Epidermal melanocyte (primary cell): ENCODE measurements at regions not wholly inside any gene's neighbourhood (a gene's known extent, or its start where the extent isn't known, plus 50 kb on each side); places are given as distances from the start of the nearest gene placed in this dataset.
"Not testable (repeated sequence)": the region's sequence is repeated elsewhere in the genome, so short reads cannot be mapped to it uniquely, and the experiment has no call there.

Experiments
- DNase-seq: peaks from one replicate; pipeline ENCODE4 v3.0.0; 2011; ENCODE audit warnings: low spot score; ENCODE audit not compliant: insufficient read length

DNA sequence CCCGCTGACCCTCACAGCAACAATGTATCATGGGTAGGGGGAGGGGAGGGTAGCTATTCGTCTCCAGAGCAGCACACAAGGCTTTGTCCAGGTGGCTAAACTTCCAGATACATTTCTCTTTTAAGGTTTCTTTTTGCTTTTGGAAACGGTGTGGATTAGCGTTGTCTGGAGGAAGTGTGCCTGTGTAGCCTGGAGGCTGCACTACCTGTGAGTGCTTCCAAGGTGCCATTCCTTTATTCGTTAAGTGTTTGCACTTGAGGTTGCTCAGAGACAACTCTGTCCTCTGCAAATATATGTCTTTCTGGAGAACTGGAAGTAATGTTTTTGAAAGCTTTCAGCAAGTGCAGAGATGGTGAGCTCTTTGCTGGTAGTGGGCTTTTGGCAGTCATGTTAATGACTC lies 53.1 kb downstream of the HSFY1 start:
- not testable (repeated sequence) for DNase-seq

DNA sequence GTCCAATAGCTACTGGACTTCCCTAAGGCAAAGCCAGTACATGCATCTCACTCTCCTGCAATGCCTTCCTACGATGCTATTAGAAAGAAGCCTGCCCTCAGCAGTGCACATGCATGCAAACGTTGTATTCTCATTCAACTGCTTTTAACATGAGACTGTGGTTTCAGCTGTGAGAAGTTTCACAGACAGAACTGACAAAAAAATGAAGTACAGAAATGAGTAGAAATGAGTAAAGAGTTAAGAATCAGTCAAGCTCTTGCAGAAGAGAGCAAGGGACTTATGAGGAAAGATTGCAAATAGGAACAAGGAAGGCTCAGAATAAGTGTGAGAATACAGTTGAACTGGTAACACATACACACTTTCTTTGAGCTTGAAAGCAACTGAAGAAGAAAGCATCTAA lies 54.8 kb downstream of the HSFY1 start:
- DNase-seq = not testable (repeated sequence)

DNA sequence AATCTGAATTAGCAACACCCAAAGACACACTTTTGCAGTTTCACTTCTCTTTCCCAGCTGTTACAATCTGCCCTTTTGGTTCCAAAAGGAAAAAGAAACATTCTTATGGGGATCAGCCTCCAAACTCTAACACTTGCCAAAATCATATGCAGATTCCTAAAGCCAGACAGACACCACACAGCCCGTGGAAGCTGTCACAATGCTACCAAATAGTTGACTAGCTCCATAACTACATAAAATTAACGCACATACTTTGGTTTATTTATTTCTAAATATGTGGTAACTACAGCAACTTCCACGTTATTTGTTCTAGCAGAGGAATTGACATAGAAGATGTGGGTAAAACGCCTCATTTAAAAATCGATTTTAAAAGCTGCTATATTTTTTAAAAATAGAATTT lies 59.7 kb downstream of the HSFY1 start:
- DNase-seq = not testable (repeated sequence)

DNA sequence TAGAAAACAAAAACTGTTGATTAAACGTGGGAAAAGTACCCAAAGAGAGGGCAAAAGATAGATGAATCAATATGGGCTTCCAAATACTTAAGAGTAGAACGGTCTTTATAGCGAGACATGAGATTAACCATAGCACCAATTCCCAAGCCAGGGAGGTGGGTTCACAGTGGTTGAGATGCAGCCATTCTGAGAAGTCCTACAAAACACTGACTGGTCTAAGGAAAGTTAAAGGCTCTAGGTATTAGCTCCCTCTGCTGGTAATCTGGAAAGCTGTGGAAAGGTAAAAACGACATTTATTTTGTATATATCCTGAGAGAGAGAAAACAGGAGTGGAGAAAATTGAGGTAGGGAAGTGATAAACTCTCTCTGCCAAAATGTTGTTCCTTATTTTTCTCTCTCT lies 61.7 kb downstream of the HSFY1 start:
- DNase-seq = not testable (repeated sequence)

DNA sequence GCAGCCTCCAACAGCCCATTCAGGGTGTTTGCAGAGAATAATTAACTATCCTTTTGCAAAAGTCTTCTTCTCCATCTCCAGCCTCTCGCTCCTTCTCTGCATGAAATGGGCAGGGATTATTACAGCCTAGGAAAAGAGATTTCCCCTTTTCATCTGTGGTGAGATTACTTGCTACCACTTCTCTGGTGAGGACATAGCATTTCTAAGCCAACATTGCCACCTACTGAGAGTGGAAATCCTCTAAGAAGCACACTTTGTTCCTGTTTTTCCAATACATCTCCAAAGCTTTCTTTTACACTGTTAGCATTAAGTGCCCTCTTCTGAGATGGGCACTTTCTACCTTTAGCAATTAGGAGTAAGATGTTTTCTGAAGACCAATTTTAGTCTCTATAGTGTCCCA lies 69.3 kb downstream of the HSFY1 start:
- DNase-seq = not testable (repeated sequence)

DNA sequence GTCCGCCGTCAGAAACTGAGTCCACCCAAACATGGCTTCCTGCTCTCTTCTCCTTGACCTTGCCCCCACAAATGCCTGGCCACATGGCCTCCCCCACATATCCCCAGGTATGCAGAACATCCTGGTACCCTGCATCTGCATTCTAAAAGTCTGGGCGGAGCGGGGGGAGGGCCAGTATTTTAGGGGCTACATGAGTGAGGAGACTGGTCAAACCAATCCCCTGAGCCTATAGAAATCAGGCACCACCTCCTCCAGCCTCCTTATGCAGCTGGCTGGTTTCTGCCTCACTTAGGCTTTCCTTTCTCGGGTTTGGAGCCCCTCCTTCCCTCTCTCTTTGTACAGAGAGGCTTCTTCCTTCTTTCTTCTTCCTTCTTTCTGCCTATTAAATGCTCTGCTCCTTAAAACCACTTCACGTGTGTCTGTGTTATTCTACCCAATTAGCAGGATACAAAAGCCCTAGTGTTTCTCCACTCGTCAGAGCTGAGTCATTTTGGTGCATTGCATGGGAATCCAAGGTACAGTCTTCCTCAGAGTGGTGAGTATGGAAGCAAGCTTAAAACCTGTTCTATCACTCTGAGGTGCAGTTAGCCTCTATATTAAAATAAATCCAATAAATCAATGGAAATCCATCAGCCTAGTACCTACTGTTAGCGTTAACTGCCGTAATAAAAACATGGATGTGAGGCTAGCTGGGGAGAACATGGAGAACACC lies 83.4 kb downstream of the HSFY1 start:
- not testable (repeated sequence) for DNase-seq

DNA sequence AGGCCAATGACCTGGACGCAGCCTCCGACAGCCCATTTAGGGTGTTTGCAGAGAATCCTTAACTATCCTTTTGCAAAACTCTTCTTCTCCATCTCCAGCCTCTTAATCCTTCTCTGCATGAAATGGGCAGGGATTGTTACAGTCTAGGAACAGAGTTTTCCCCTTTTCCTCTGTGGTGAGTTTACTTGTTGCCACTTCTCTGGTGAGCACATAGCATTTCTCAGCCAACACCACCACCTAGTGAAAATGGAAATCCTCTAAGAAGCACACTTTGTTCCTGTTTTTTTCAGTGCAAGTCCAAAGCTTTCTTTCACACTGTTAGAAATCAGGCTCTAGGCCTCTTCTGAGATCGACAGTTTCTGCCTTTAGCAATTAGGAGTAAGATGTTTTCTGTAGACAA lies 84.1 kb downstream of the HSFY1 start:
- DNase-seq = not testable (repeated sequence)

DNA sequence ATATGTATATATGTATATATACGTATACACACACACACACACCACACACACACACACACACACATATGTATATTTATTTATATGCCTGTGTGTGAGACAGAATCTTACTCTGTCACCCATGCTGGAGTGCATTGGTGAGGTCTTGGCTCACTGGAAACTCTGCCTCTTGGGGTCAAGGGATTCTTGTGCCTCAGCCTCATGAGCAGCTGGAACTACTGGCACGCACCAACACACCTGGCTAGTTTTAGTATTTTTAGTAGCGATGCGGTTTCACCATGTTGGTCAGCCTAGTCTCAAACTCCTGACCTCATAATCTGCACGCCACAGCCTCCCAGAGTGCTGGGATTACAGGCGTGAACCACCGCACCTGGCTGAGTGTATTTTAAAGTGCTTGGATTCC lies 85.1 kb downstream of the HSFY1 start:
- not testable (repeated sequence) for DNase-seq

DNA sequence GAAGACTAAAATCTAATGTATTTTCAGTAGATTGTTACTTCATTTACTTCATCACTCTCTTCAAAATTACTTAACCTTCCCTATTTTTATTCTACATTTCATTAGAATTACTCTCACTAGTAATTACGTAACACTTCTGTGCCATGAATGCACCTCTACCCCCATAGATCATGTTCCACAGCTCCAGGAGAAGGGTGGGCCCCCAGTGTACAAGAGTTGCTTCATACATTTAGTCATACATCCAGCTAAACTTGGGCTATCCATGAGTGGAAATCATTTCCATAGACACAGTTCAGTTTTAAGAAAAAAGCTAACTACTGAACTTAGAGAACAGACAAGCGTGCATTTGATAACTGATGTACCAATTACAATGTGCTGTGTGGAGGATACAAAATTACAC lies 104.2 kb downstream of the HSFY1 start:
- DNase-seq = no peak

DNA sequence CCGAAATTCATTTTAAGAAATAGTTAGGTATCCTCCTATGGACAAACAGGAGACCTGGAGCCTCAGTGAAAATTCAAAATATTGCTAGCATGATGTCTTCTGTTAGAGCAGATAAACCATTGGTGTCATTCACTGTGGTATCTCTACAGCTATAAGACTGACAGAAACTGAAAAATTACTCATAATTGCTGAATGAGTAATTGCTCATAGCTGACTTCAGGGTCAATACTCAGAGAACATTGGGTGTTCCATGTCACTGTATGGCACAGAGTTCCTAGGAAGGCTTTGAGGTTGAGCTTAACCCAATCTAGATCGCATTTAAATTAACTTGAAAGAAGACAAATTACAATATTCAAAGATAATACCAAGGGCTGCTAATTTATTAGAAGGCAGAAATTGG lies 109.0 kb downstream of the HSFY2 start:
- no peak for DNase-seq

DNA sequence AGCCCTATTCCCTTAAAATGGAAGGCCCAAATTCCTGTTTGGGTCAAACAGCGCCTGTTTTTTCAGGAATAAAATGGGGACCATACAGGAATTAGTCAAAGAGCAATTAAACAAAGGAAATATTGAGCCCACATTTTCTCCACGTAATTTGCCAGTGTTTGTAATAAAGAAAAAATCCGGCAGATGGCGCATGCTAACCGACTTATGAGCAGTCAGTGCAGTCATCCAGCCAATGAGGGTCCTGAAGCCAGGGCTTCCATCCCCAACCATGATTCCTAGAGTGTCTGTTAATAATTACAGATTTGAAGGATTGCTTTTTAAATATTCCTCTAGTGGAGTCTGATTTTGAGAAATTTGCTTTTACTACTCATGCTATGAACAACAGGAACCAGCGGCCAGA lies 103.7 kb downstream of the HSFY2 start:
- DNase-seq = peak; percentile 25

DNA sequence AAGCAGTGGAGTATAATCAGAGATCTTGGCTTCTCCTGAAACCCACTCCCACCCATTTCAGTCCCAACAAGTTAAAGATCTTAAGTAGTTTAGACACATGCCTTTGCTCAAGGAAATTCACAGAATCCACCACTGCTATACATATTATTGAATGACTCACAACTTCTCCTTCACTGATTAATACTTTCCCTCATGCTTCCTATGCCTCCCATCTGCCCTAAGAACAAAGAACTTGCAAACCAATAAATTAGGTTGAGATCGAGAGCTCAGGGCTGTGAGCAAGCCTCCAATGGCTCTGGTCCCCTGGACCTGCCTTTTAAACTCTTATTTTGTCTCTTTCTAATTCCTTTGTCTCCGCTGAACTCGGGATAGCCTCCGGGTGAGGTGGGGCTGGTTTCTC lies 101.6 kb downstream of the HSFY2 start:
- DNase-seq = no peak

DNA sequence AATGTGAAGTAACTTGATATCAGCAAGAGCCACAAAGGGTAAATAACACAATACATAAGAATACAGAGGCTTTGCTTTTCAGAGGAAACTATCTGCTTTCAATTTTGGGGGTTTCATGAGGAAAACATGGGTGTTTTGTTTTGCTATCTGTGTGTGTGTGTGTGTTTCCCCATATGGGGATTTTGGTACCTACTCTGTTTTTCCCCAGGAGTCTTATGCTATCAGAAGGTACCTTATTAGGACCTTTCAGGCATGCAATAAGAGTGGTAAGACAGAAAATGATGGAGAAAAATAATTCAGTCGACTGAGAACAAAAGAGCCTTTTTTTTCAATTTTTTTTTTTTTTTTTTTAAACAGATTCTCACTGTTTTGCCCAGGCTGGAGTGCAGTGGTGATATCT lies 87.5 kb downstream of the HSFY2 start:
- not testable (repeated sequence) for DNase-seq

DNA sequence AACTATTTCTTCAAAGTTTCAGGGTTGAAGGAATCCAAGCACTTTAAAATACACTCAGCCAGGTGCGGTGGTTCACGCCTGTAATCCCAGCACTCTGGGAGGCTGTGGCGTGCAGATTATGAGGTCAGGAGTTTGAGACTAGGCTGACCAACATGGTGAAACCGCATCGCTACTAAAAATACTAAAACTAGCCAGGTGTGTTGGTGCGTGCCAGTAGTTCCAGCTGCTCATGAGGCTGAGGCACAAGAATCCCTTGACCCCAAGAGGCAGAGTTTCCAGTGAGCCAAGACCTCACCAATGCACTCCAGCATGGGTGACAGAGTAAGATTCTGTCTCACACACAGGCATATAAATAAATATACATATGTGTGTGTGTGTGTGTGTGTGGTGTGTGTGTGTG lies 85.2 kb downstream of the HSFY2 start:
- not testable (repeated sequence) for DNase-seq

DNA sequence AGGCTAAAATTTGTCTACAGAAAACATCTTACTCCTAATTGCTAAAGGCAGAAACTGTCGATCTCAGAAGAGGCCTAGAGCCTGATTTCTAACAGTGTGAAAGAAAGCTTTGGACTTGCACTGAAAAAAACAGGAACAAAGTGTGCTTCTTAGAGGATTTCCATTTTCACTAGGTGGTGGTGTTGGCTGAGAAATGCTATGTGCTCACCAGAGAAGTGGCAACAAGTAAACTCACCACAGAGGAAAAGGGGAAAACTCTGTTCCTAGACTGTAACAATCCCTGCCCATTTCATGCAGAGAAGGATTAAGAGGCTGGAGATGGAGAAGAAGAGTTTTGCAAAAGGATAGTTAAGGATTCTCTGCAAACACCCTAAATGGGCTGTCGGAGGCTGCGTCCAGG lies 84.1 kb downstream of the HSFY2 start:
- DNase-seq = not testable (repeated sequence)

DNA sequence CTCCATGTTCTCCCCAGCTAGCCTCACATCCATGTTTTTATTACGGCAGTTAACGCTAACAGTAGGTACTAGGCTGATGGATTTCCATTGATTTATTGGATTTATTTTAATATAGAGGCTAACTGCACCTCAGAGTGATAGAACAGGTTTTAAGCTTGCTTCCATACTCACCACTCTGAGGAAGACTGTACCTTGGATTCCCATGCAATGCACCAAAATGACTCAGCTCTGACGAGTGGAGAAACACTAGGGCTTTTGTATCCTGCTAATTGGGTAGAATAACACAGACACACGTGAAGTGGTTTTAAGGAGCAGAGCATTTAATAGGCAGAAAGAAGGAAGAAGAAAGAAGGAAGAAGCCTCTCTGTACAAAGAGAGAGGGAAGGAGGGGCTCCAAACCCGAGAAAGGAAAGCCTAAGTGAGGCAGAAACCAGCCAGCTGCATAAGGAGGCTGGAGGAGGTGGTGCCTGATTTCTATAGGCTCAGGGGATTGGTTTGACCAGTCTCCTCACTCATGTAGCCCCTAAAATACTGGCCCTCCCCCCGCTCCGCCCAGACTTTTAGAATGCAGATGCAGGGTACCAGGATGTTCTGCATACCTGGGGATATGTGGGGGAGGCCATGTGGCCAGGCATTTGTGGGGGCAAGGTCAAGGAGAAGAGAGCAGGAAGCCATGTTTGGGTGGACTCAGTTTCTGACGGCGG lies 83.5 kb downstream of the HSFY2 start:
- not testable (repeated sequence) for DNase-seq

DNA sequence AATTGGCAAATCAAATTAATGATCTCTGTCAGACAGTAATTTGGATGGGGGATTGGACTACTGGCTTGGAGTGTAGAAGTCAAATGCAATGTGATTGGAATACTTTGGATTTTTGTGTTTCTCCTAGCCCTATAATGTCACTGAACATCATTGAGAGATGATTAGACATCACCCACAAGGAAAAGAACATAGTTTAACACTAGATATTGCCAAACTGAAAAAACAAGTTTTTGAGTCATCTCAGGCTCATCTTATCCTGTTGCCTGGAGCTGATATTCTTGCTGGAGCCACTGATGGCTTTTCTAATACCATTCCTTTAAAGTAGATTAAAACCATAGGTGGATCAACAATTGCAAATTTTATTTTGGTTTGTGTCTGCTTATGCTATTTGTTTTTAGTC lies 76.7 kb downstream of the HSFY2 start:
- DNase-seq = not testable (repeated sequence)

DNA sequence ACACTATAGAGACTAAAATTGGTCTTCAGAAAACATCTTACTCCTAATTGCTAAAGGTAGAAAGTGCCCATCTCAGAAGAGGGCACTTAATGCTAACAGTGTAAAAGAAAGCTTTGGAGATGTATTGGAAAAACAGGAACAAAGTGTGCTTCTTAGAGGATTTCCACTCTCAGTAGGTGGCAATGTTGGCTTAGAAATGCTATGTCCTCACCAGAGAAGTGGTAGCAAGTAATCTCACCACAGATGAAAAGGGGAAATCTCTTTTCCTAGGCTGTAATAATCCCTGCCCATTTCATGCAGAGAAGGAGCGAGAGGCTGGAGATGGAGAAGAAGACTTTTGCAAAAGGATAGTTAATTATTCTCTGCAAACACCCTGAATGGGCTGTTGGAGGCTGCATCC lies 69.3 kb downstream of the HSFY2 start:
- DNase-seq = not testable (repeated sequence)

DNA sequence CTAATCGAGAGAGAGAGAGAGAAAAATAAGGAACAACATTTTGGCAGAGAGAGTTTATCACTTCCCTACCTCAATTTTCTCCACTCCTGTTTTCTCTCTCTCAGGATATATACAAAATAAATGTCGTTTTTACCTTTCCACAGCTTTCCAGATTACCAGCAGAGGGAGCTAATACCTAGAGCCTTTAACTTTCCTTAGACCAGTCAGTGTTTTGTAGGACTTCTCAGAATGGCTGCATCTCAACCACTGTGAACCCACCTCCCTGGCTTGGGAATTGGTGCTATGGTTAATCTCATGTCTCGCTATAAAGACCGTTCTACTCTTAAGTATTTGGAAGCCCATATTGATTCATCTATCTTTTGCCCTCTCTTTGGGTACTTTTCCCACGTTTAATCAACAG lies 61.8 kb downstream of the HSFY2 start:
- DNase-seq = not testable (repeated sequence)

DNA sequence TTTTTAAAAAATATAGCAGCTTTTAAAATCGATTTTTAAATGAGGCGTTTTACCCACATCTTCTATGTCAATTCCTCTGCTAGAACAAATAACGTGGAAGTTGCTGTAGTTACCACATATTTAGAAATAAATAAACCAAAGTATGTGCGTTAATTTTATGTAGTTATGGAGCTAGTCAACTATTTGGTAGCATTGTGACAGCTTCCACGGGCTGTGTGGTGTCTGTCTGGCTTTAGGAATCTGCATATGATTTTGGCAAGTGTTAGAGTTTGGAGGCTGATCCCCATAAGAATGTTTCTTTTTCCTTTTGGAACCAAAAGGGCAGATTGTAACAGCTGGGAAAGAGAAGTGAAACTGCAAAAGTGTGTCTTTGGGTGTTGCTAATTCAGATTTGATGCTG lies 59.8 kb downstream of the HSFY2 start:
- DNase-seq = not testable (repeated sequence)

DNA sequence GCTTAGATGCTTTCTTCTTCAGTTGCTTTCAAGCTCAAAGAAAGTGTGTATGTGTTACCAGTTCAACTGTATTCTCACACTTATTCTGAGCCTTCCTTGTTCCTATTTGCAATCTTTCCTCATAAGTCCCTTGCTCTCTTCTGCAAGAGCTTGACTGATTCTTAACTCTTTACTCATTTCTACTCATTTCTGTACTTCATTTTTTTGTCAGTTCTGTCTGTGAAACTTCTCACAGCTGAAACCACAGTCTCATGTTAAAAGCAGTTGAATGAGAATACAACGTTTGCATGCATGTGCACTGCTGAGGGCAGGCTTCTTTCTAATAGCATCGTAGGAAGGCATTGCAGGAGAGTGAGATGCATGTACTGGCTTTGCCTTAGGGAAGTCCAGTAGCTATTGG lies 54.8 kb downstream of the HSFY2 start:
- DNase-seq = not testable (repeated sequence)

DNA sequence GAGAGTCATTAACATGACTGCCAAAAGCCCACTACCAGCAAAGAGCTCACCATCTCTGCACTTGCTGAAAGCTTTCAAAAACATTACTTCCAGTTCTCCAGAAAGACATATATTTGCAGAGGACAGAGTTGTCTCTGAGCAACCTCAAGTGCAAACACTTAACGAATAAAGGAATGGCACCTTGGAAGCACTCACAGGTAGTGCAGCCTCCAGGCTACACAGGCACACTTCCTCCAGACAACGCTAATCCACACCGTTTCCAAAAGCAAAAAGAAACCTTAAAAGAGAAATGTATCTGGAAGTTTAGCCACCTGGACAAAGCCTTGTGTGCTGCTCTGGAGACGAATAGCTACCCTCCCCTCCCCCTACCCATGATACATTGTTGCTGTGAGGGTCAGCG lies 53.1 kb downstream of the HSFY2 start:
- not testable (repeated sequence) for DNase-seq
